ENCODE measurements at regions not wholly inside any gene's neighbourhood (a gene's known extent, or its start where the extent isn't known, plus 50 kb on each side); places are given as distances from the start of the nearest gene placed in this dataset.

GRCh38 chr18:37872562-37872961 lies 307.0 kb upstream of the CELF4 start:
- H3K27ac ChIP-seq (ENCODE audit: low read depth): no peak overlapping the region
- peaks cover 2% of the 10 kb centered on the region; the same call in 1 of the 3 replicates for H3K9me3 Mint-ChIP-seq
- H3K4me1 ChIP-seq (ENCODE audit: insufficient read depth): no peaks in the 10 kb centered on the region
- no peaks in the 10 kb centered on the region for H3K79me2 ChIP-seq (replicated peaks; ENCODE audit: insufficient read depth)
- H3K27me3 Mint-ChIP-seq (ENCODE audit: insufficient read depth, low read depth, poor library complexity): peaks cover 2% of the 10 kb centered on the region
- peaks cover 8% of the 10 kb centered on the region; the same call in 2 of the 3 replicates for H3K4me1 Mint-ChIP-seq
- H3K4me3 ChIP-seq: no peak overlapping the region
- no peak overlapping the region for H3K27ac Mint-ChIP-seq
- H3K4me3 Mint-ChIP-seq: no peak overlapping the region
- H3K36me3 Mint-ChIP-seq (ENCODE audit: low read depth): peaks cover 3% of the 10 kb centered on the region; the same call in 1 of the 3 replicates
- H3F3A ChIP-seq (replicated peaks; ENCODE audit: low read depth): no peaks in the 10 kb centered on the region
- no peaks in the 10 kb centered on the region for H3K36me3 ChIP-seq (ENCODE audit: insufficient read depth)
- no peaks in the 10 kb centered on the region for H3K27me3 ChIP-seq (ENCODE audit: insufficient read depth)
- H3K9me2 ChIP-seq (ENCODE audit: insufficient read depth): no peaks in the 10 kb centered on the region
- no peak overlapping the region for H2AFZ ChIP-seq
- no peaks in the 10 kb centered on the region for H4K20me1 ChIP-seq (replicated peaks; ENCODE audit: insufficient read depth)
- DNase-seq (ENCODE audit: low spot score): no peak
- no peak for ATAC-seq
- no peak overlapping the region for H3K4me2 ChIP-seq
- no peak for TF ChIP-seq ZNF114 (CRISPR knock-in tag; IDR thresholded peaks at IDR 0.05)
- no peak for TF ChIP-seq POLR2AphosphoS5 (IDR thresholded peaks at IDR 0.05; ENCODE audit: low read depth)
- no peak for TF ChIP-seq ZNF331 (CRISPR knock-in tag; IDR thresholded peaks at IDR 0.05; ENCODE audit: low read depth)
- no peak for TF ChIP-seq EZH2phosphoT487 (IDR thresholded peaks at IDR 0.05; ENCODE audit: unreplicated experiment)
- TF ChIP-seq, protein P1, sequence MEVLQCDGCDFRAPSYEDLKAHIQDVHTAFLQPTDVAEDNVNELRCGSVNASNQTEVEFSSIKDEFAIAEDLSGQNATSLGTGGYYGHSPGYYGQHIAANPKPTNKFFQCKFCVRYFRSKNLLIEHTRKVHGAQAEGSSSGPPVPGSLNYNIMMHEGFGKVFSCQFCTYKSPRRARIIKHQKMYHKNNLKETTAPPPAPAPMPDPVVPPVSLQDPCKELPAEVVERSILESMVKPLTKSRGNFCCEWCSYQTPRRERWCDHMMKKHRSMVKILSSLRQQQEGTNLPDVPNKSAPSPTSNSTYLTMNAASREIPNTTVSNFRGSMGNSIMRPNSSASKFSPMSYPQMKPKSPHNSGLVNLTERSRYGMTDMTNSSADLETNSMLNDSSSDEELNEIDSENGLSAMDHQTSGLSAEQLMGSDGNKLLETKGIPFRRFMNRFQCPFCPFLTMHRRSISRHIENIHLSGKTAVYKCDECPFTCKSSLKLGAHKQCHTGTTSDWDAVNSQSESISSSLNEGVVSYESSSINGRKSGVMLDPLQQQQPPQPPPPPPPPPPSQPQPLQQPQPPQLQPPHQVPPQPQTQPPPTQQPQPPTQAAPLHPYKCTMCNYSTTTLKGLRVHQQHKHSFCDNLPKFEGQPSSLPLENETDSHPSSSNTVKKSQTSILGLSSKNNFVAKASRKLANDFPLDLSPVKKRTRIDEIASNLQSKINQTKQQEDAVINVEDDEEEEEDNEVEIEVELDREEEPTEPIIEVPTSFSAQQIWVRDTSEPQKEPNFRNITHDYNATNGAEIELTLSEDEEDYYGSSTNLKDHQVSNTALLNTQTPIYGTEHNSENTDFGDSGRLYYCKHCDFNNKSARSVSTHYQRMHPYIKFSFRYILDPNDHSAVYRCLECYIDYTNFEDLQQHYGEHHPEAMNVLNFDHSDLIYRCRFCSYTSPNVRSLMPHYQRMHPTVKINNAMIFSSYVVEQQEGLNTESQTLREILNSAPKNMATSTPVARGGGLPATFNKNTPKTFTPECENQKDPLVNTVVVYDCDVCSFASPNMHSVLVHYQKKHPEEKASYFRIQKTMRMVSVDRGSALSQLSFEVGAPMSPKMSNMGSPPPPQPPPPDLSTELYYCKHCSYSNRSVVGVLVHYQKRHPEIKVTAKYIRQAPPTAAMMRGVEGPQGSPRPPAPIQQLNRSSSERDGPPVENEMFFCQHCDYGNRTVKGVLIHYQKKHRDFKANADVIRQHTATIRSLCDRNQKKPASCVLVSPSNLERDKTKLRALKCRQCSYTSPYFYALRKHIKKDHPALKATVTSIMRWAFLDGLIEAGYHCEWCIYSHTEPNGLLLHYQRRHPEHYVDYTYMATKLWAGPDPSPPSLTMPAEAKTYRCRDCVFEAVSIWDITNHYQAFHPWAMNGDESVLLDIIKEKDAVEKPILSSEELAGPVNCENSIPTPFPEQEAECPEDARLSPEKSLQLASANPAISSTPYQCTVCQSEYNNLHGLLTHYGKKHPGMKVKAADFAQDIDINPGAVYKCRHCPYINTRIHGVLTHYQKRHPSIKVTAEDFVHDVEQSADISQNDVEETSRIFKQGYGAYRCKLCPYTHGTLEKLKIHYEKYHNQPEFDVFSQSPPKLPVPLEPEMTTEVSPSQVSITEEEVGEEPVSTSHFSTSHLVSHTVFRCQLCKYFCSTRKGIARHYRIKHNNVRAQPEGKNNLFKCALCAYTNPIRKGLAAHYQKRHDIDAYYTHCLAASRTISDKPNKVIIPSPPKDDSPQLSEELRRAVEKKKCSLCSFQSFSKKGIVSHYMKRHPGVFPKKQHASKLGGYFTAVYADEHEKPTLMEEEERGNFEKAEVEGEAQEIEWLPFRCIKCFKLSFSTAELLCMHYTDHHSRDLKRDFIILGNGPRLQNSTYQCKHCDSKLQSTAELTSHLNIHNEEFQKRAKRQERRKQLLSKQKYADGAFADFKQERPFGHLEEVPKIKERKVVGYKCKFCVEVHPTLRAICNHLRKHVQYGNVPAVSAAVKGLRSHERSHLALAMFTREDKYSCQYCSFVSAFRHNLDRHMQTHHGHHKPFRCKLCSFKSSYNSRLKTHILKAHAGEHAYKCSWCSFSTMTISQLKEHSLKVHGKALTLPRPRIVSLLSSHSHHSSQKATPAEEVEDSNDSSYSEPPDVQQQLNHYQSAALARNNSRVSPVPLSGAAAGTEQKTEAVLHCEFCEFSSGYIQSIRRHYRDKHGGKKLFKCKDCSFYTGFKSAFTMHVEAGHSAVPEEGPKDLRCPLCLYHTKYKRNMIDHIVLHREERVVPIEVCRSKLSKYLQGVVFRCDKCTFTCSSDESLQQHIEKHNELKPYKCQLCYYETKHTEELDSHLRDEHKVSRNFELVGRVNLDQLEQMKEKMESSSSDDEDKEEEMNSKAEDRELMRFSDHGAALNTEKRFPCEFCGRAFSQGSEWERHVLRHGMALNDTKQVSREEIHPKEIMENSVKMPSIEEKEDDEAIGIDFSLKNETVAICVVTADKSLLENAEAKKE (CRISPR knock-in tag; IDR thresholded peaks at IDR 0.05): no peak
- no peak for TF ChIP-seq STAT1 (IDR thresholded peaks at IDR 0.05; ENCODE audit: unreplicated experiment)
- TF ChIP-seq REST (IDR thresholded peaks at IDR 0.05; ENCODE audit: unreplicated experiment): no peak
- no peak for TF ChIP-seq NANOG (IDR thresholded peaks at IDR 0.05; ENCODE audit: borderline replicate concordance)
- no peak for TF ChIP-seq CTCF (conservative IDR thresholded peaks at IDR 0.05; ENCODE audit: low read depth in 2 of 2)
- no peak for TF ChIP-seq ETS1 (IDR thresholded peaks at IDR 0.05)
- TF ChIP-seq CREB1 (CRISPR knock-in tag; IDR thresholded peaks at IDR 0.05; ENCODE audit: low read depth): no peak
- no peak for TF ChIP-seq JUNB (IDR thresholded peaks at IDR 0.05; ENCODE audit: unreplicated experiment)
- TF ChIP-seq EZH2 (IDR thresholded peaks at IDR 0.05; ENCODE audit: low read depth, unreplicated experiment): no peak

Measured in GM23338 (cell line).